GM12875 (cell line): ENCODE measurements at regions not wholly inside any gene's neighbourhood (a gene's known extent, or its start where the extent isn't known, plus 50 kb on each side); places are given as distances from the start of the nearest gene placed in this dataset.
"Not testable (repeated sequence)": the region's sequence is repeated elsewhere in the genome, so short reads cannot be mapped to it uniquely, and the experiment has no call there.

Experiments
- H3K4me3 ChIP-seq: one replicate; pipeline ENCODE4 v1.5.1; 2011; ENCODE audit warnings: low read depth, low read length, control low read depth
- TF ChIP-seq, protein P1 (sequence below): IDR thresholded peaks from 2 replicates; pipeline ENCODE4 v1.5.1; 2011; ENCODE audit warnings: low read depth, mild to moderate bottlenecking, control low read depth, inconsistent platforms, low read length, moderate library complexity, borderline replicate concordance; ENCODE audit not compliant: insufficient read depth

GRCh38 chr1:117757668-117758067 lies 151.8 kb downstream of the TENT5C start:
- TF ChIP-seq, protein P1, sequence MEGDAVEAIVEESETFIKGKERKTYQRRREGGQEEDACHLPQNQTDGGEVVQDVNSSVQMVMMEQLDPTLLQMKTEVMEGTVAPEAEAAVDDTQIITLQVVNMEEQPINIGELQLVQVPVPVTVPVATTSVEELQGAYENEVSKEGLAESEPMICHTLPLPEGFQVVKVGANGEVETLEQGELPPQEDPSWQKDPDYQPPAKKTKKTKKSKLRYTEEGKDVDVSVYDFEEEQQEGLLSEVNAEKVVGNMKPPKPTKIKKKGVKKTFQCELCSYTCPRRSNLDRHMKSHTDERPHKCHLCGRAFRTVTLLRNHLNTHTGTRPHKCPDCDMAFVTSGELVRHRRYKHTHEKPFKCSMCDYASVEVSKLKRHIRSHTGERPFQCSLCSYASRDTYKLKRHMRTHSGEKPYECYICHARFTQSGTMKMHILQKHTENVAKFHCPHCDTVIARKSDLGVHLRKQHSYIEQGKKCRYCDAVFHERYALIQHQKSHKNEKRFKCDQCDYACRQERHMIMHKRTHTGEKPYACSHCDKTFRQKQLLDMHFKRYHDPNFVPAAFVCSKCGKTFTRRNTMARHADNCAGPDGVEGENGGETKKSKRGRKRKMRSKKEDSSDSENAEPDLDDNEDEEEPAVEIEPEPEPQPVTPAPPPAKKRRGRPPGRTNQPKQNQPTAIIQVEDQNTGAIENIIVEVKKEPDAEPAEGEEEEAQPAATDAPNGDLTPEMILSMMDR: no peak
- no peak overlapping the region for H3K4me3 ChIP-seq

GRCh38 chr1:117758444-117759316 lies 152.8 kb downstream of the TENT5C start:
- TF ChIP-seq, protein P1: peak; percentile 77

GRCh38 chr1:117759535-117759934 lies 153.7 kb downstream of the TENT5C start:
- no peak overlapping the region for H3K4me3 ChIP-seq
- TF ChIP-seq, protein P1: no peak

More at GRCh38 chr1:117758444-117759316, 152.8 kb downstream of the TENT5C start:
- H3K4me3 ChIP-seq: no peak overlapping the region

DNA sequence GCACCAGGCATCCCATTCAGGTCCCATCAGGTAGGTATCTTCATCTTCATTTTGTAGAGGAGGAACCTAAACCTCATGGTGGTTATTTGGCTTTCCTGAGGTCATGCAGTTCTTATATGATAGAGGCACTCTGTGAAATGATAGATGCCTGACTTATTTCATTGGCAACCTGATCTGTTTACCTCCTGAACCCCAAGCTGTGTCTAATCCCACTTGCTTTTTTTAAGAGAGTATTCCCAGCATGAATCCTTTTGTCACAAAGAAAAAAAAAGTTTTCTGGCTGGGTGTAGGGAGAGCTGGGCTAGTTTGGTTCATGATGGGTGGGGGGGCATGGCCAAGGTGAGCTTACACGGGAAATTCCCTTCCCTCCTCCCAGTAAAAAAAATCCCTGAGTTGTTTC lies 154.2 kb downstream of the TENT5C start:
- TF ChIP-seq, protein P1: no peak

DNA sequence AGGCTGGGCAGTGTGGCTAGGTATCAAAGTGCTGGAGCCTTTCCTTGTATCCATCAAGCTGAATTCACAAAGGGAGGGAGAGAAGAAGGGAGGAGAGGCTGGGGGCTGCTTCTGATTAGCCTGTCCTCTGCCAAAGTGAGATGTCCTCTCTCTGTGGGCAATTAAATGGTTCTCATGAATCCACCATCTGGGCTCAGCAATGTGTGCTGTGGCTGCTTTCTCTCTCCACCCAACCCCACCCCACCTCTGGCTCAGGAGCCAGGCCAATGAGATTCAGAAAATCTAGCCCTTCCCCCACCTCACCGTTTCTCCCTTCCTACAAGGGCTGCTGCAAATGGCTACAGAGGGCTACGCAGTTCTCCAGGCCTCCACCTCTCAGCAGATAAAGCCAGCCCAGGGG lies 154.6 kb downstream of the TENT5C start:
- TF ChIP-seq, protein P1: no peak
- no peak overlapping the region for H3K4me3 ChIP-seq

More for the DNA sequence above, 154.2 kb downstream of the TENT5C start:
- no peak overlapping the region for H3K4me3 ChIP-seq

DNA sequence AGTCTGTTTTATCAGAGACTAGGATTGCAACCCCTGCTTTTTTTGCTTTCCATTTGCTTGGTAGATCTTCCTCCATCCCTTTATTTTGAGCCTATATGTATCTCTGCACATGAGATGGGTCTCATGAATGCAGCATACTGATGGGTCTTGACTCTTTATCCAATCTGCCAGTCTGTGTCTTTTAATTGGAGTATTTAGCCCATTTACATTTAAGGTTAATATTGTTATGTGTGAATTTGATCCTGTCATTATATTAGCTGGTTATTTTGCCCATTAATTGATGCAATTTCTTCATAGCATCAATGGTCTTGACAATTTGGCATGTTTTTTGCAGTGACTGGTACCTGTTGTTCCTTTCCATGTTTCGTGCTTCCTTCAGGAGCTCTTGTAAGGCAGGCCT lies 161.7 kb downstream of the GDAP2 start:
- H3K4me3 ChIP-seq: not testable (repeated sequence)

GRCh38 chr1:117770981-117771531 lies 158.4 kb downstream of the GDAP2 start:
- no peak overlapping the region for H3K4me3 ChIP-seq
- TF ChIP-seq, protein P1: no peak
